Lung microvascular endothelial cell (primary cell): ENCODE measurements at regions not wholly inside any gene's neighbourhood (a gene's known extent, or its start where the extent isn't known, plus 50 kb on each side); places are given as distances from the start of the nearest gene placed in this dataset.

Experiments
- DNase-seq, 2 donors: peaks; one replicate each; pipeline versions ENCODE4 v3.0.0 to v3.0.0-alpha.2; 2010; ENCODE audit warnings: low read depth in 2 of 2

DNA sequence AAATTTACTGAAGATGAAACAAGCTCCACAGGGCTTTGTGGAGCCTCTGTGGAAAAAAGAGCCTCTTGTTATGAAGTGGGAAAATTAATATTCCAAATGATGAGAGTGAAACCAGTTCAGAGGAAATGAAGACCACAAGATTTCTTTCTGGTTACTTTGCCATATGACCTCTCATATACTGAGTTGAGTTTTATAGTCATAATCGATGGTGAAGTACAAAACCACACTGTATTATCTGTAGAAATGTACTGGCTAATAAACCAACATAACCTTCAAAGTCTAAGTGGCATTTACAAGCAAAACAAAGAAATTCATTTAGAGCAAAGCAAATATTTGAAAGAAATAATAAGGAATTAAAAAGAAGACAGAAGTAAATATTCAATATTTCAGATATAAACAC, 662.6 kb upstream of the ZWINT start:
- DNase-seq, result no peak

DNA sequence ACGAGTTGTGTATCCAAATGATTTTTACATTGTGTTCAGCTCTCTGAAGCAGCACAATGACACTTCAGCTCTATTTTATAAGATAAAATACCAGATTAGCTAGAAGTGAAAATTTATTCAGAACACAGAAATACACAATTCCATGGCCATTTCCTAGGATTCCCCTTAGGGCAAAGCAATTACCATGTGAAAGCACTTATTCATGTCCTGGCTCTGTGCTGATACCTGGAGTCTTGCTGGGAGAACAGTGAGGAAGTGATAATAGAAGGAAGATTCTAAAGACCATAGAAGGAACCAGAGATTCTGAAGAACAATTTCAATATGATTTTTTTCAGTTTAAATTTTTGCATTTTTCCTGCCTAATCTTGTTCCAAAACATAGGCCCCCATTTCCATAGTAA, 657.4 kb upstream of the ZWINT start:
- no peak for DNase-seq

DNA sequence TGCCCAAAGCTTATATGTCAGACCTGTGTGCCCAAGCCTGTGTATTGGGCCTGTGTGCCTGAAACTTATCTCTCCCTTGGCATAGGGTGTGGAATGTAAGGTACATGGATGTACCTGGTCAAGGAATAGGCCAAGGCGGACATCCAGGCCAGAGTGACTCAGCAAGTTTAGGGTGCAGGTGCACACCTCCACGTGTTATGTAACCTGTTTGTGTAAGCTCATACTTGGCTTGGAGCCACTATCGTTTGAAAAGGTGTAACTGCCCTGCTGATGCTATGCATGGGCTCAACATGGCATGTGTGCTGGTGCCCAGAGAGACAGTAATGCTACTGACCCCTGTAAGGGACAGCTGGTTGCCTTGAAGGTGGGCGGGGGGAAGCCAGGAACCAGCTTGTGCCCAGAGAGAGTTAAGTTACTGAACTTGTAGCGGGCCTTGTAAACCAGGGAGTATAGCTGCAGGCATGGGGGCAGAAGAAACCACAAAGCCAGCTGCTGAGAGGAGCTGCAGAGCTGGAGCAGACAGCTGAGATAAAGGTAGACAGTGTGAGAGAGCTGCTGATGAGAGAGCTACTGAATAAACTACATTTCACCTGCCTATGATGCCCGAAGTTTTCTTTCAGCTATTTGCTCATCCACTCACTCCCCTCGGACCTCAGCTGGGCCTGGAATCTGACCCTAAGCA, 656.4 kb upstream of the ZWINT start:
- no peak for DNase-seq

DNA sequence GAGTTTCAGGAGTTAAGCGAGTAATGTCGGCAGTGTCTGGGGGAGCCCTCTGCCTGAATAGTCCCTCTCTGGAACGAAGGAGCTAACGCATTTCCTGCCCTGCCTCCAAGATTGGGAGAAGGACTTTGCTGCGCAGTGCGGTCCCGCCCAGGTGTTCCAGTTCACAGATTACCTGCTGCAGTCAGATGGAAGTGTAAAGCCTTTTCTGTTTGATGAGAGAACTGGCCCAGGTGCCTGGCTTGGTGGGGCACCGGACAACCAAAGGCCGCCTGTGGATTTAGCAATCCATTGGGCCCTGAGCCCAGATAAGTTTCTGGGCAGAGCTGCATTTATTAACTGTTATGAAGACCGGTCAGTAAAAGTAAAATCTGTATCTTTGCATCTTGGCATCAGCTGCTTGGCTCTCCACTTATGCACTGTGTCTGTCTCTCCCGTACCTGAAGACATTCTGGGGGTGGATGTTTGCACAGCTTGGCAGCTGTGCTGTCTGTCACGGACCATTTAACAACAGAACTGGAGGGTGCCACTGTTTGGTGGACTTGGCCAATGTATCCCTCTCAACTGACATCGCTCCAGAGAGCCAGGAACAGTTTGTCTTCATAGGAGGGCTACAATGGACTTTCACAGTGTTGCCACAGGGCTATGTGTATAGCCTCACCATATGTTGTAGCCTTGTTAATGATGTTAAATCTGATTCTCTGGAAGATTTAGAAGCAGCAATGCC, 654.7 kb upstream of the ZWINT start:
- DNase-seq, result no peak

DNA sequence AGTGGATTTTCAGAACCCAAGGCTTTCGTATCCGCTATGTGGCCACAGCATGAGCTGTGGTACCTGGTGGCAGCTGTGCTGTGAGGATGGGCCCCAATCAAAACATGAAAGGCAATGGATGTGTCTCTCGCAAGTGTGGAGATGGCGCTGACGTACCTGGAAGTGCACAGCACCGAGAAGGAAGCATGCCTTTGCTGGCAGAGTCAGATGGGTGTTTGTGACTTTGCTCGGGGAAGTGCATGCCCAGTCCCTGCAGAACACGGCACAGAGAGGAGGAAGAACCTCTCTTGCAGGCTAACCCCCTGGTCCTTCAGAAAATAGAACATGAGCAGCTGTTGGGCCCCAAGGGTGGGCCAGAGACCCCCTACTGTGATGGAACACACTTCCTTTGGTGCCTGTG, 654.1 kb upstream of the ZWINT start:
- no peak for DNase-seq

DNA sequence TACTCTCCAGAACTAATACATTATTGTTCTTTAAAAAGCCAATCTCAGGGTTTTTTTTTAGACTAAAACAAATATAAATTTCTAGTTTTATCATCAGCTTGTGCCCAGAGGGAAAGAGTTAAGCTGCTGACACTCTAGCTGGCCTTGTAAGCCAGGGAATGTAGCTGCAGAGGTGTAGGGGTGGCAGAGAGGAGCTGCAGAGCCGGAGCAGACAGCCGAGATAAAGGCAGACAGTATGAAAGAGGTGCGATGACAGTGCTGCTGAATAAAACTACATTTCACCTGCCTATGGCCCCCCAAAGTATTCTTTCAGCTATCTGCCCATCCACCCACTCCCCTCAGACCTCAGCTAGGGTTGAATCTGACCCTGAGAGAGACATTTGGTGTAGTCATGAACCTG, 653.7 kb upstream of the ZWINT start:
- no peak for DNase-seq

DNA sequence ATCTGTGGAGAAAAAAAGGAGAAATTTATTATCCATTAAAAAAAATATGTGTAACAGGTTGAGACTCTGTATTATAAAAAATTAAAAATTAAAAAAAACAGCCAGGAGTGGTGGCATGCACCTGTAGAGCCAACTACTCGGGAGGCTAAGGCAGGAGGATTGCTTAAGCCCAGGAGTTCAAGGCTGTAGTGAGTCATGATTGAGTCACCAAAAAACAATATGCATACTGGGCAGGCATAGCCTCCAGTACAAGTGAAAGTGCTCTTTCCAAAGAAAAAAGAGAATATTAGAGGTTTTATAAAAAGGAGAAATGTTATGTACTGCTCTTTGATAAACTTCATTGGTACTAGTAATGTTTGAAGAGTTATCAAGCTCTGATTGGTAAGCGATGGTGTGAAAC, 647.1 kb upstream of the ZWINT start:
- no peak for DNase-seq

DNA sequence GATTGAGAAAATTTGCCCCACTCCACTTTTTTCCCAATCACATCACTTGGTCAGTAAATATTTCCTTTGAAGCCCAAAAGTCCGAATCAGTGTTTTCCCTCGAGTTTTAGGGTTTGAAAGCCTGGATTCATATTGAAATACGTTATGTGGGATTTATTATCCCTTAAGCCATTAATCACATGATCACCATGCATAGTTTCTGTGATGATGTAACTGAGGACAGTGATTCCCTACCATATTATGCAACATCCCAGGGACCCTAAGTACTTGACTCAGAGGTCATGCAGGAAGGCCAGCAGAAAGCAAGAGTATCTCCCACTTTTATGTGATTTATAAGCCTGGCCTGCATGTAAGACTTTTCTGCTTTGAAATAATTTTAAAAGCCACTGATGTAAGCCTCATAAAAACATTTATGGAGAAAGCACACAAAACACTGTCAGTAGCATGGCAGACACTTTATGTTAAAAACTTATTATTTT, 630.6 kb upstream of the ZWINT start:
- DNase-seq, result no peak

DNA sequence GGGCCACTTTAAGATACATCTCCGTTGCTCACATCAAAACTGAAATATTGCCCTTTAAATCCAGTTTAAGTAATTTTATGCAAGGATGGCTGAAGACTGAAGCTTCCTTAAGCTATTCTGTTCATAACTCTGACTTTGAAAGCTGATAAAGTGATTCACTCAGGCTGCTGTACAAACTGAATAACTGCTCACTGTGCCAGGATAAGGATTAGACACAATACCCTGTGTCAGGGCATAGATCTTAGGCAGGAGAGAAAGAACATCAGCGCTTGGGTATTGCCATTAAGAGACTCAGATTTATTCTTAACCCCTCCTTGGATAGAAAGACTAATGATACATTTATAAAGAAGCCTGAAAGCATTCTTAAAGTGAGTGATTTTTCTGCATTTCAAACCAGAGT, 614.5 kb upstream of the ZWINT start:
- no peak for DNase-seq

DNA sequence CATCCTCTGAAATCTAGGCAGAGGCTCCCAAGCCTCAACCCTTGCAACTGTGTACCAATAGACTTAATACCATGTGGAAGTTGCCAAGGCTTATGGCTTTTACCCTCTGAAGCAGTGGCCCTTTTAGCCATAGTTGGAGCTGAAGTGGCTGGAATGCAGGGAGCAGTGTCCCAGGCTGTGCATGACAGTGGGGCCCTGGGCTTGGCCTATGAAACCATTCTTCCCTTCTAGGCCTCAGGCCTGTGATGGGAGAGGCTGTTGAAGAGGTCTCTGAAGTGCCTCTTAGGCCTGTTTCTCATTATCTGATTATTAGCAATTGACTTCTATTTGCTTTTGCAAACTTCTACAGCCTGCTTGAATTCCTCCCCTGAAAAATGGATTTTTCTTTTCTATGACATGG, 612.7 kb upstream of the ZWINT start:
- no peak for DNase-seq

DNA sequence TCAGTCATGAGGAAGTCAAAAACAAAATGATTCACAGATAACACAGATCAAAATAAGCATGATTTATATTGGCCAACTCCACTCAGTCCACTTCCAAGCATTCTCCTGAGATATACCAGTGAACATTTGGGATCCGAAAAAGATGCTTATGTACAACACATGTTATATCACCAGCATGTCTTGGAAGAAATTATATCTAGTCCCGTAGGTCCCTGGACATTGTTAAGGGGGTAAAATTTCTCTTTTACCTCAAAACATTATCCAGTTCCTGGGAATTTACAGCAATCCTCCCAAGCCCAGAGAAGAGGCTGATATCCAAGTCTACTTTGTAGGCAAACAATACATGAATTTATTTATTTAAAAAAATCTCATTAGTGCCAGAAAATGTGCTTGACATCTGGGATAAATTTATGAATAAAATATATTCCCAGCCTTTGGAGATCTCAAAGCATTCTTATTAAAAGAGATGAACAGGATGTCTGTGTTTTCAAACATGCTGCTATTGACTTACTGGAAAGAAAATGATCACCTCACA, 582.2 kb upstream of the ZWINT start:
- DNase-seq, result no peak

DNA sequence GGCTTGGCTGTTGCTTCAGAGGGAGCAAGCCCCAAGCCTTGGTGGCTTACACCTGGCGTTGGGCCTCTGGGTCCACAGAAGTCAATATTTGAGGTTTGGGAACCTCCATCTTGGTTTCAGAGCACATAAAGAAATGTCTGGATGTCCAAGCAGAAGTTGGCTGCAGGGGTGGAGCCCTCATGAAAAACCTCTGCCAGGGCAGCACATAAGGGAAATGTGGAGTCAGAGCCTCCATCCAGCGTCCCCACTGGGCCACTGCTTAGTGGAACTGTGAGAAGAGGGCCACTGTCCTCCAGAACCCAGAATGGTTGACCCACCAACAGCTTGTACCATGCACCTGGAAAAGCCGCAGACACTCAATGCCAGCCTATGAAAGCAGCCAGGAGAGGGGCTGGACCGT, 573.5 kb upstream of the ZWINT start:
- no peak for DNase-seq

DNA sequence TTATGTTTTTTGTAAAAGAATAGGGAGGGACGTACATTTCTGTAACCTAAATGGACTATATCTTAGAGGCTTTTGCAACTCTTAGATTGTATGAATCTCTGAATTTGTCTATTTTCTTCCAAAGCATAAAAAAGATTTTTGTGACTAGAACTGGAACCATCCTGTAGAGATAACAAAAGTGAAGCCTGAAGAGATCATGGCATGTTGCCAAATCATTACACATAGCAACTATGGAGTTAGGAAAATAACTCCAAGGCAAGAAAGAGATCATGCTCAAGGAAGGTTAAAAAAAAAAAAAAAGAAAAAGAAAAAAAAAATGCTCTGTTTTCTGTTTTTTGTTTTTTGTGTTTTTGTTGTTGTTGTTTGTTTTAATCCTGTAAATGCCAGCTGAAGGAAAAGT, 567.7 kb upstream of the ZWINT start:
- no peak for DNase-seq

DNA sequence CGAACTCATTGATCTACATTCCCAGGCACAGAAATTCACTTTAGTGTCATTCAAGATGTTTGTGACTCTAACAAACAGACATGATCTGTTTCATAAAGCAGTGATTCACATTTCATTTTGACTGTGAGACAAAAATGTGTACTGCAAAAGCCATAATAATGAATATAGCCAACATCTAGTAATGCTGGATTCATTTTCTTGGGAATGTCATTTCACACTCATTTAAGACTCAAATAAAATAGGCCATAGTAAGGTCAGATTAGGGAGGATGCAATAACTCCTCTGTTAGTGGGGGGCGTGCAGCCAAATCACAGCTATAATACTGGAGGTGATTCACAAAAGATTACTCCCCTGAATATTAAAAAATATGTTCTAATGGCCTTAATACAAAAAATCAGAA, 566.6 kb upstream of the ZWINT start:
- no peak for DNase-seq

DNA sequence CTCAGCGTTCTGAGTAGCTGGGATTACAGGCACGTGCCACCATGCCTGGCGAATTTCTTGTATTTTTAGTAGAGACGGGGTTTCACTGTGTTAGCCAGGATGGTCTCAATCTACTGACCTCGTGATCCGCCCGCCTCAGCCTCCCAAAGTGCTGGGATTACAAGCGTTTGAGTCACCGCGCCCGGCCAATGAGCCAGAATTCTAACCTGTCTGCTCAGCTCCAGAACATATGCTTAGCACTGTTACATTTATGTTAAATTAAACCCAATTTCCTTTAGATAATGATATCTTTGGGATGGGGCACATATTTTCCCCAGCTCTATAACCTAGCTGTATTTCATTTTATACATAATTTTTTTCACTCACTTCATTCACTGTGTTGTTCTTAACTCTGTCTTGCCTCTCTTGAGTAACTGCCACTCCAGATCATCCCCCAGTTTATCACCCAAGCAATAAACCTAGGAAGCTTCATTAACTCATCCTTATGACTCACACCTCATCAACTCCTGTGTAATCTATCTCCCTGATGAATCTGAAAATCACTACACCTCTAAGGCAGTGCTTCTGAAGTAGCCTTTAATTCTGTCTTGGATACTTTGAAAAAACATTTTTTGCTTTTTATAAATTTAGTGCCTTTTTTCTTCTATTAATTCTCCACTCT, 559.7 kb upstream of the ZWINT start:
- DNase-seq, result no peak

DNA sequence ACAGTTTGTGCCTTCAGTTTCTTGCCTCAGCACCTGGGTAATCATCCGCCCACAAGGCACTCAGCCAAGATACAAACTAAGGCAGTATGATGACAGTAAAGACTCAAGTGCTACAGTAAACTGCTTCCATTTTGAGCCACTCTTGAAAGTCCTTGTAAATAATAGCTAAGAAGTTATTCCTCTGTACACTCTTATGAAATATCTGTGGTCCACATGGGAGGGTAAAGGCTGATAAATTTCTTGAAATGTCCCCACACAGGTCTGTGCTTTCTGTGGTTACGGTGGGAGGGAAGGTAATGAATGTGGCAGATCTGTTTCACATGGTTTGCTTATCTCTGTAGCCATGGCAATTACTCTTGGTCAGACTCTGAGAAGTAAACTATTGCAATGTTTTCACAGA, 551.0 kb upstream of the ZWINT start:
- DNase-seq, result no peak

DNA sequence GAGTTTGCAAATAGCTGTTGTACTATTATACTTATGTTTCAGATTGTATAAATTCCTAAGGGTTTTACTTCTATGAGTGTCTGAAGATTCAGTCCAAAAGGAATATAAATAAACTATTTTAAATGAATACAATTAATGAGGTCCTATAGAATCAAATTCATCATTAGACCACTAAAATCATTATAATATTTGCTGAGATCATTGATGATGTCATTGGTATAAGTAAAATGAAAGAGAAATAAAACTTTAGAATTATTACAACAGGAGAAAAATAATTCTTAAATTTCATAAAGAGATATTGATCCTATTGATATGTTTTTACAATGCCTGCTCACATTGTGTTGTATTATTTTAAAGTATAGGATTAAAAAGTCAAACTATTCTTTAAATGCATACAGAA, 544.0 kb upstream of the ZWINT start:
- no peak for DNase-seq

DNA sequence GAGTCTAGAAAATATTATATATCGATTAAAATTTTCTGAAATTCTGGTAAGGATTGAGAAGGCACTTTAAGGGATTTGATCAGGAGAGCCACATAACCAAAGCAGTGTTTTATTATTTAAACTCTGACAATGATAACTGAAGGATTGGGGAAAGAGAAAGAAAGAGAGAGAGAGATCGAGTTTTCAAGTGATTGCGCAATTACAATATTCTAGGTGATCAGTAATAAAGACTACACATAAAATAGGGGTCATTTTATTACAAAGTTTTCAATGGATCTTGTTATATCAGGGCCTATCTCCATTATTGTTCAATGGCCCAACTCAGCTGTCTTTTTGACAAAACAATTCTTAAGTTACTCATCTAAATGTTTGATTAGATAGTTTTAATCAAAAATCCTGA, 541.5 kb upstream of the ZWINT start:
- DNase-seq, result no peak

DNA sequence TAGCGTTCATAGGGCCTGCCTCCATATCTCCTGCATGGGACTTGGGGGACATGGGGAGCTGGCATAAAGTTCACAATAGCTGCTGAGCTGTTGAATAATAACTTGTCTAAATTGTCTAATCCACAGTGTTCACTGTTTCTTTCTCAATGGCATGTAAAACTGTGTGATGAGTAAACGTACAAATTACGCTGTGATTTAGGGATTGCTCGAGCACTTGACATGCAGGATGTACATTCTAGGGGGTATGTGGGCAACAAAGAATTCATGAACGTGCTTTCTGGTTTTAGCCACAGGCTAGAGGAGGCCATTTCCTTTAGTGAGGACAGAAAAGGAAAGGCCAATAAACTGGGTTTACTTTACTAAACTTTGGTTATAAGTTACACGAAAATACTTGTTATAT, 534.2 kb upstream of the ZWINT start:
- no peak for DNase-seq

DNA sequence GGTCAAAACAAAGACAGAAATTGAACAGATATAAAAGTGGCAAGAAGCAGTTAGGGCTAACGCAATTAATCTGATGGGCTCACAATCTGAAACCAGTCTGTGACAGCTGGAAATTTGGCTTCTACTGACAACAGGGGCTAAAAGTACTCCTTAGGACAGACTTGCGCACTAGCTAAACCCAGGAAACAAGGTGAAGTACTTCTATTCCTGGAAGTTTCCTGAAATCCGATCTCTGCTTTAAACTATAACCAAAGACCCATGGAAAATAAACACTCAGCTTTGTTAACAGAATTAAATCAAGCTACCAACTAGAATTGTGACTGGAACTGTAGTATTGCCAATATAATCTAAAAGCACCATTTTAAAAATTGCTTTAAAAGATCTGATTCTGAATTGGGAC, 520.2 kb upstream of the ZWINT start:
- DNase-seq, result no peak

DNA sequence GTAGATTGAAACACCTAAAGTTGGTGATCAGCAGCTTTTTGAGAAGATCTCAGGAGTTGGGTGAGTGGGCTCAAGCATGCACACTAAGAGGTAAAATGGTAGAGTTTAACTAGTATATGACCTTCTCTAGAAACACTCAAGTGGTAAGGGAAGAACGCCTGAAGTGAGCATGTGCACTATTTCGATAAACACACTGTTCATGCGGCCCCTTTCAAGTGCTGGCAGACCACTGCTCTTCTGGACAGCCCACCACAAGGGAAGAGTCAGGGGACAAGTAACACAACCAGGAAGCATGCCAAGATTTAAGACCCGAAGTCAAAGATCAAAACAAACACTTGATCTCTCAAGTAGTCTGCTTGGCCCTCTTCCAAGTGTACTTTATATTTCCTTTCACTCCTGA, 519.5 kb upstream of the ZWINT start:
- DNase-seq, result no peak

DNA sequence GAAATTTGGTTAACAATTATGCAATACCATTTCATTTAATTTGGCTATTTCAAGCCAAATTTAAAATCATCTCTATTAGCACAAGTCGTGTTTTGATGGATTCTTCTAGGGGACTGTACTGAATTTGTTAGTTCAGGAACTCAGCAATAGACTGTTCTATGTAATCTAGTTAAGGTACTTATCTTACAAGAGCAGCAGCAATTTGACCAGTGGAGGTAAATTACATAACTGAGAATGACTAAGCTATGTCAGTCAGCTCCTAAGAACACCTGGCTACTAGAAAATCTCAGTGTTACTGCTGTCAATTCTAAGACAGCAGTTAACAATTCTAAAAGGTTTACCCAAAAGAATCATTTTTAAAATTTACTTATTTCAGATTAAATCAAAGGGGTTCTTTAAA, 513.9 kb upstream of the ZWINT start:
- no peak for DNase-seq

DNA sequence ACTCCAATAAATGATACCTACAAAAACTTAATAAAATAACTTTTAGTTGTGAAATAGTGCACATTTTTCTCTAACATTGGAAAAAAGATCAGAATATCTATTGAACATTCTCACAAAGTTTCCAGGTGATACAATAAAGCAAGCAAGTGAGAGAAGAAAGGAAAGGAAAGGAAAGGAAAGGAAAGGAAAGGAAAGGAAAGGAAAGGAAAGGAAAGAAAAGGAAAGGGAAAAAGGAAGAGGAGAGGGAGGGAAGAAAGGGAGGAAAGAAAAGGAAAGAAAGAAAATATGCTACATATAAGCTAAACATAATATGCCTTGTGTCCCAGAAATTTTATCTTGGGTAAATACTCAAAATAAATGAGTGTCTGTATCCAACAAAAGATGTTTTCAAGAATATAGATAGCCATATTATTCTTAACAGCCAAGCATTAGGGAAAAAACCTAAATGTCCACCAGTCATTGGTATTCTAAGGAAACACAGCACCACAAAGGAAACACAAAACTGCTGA, 510.2 kb upstream of the ZWINT start:
- no peak for DNase-seq
